ENCODE measurements at regions not wholly inside any gene's neighbourhood (a gene's known extent, or its start where the extent isn't known, plus 50 kb on each side); places are given as distances from the start of the nearest gene placed in this dataset.
"Not testable (repeated sequence)": the region's sequence is repeated elsewhere in the genome, so short reads cannot be mapped to it uniquely, and the experiment has no call there.

DNA sequence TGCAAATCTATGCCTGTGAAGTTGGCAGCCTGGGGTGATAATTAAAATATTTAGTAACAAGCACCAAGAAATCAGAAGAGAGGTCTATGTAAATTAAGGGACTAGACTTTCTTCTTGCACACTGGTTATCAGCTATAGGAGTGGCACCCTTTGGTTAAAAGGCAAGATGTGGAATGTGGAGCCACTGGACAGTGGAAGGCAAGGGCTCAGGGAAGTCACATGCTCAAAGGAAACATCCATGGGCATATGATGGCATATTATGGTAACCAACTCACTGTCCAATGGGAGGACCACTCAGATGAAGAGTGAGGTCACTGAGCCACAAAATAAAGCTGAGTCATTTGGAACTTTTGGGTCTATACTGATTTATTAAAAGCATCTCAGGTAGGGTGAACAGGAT lies 165.6 kb upstream of the PRICKLE2 start:
- DNase-seq (ENCODE audit: low read depth) = peak; percentile 3

GRCh38 chr3:64388886-64389285 lies 163.6 kb upstream of the PRICKLE2 start:
- peak; percentile 18 for DNase-seq (ENCODE audit: low read depth)

GRCh38 chr3:64387688-64388087 lies 162.4 kb upstream of the PRICKLE2 start:
- DNase-seq (ENCODE audit: low read depth) = no peak

DNA sequence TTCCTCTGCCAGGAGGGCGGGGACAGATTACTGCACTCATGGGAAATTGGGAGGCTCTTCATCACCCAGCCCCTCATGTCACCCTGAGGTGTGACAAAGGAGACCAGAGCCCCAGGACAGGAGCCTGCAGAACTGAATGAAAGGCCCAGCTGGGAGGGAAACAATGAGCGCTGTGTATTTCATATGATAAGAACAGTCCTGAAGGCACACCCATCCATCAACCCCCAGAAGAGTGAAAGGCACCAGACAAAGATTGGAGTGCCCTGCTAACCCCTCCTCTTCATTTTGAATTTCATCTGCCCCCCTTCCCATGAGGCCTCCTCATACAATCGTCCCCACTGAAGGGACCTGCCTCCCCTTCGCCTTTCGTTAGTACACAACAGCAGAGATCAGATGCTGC lies 160.0 kb upstream of the PRICKLE2 start:
- DNase-seq (ENCODE audit: low read depth) = no peak

GRCh38 chr3:64384561-64384960 lies 159.3 kb upstream of the PRICKLE2 start:
- no peak for DNase-seq (ENCODE audit: low read depth)

DNA sequence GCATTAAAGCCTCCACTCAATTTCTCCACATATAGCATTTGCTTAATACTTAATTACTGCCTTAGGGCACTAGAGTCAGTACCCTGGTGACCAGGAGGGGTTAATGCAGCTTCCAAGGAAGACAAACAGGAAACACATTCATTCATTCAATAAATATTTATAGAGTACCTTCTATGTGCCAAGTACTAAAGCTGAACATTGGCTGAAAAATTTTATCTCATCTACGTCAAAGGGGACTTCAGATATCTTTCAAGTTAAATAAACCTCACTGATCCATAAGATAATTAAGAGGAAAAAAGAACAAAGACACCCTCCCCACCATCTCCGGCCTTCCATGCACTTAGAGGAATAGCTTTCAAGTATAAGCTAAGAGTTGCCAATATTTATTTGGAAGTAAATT lies 156.9 kb upstream of the PRICKLE2 start:
- no peak for DNase-seq (ENCODE audit: low read depth)

DNA sequence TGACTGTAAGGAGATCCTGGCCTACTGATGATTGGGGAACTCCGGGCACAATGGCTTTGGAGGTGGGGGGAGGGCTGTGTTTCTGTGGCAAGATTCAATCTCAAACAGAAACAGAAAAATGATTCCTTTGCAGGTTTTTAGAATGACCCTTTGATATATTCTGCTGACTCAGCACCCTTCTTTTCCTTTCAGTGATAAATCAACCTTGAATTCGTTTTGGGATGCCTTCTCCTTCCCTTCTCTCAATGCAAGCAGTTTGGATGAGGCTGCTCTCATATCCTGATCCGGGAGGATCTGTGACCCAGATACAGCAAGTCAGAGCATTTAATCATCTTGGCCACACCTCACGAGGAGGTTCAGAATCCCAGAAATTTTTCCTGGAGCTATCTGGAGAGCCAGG lies 156.1 kb upstream of the PRICKLE2 start:
- DNase-seq (ENCODE audit: low read depth) = no peak

DNA sequence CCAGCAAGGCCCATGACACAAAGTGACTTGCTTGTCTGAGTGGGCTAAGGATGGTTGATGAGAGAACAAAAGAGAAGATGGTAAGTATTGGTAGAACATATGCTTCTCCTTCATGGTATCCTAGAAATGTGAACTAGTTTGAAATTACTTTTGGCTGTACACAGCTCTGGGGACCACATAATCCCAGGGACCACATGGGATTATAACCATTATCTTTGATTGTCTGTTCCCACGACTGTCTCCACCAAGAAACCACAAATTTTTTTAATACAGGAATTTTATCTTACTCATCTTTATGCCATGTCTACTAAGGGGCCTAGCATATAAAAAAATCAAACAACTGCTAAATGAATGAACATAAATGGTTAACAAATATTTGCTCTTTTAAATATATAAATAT lies 155.3 kb upstream of the PRICKLE2 start:
- no peak for DNase-seq (ENCODE audit: low read depth)

- no peak for DNase-seq (ENCODE audit: low read depth)
These were observed 154.0 kb upstream of the PRICKLE2 start for GRCh38 chr3:64379221-64379620.

DNA sequence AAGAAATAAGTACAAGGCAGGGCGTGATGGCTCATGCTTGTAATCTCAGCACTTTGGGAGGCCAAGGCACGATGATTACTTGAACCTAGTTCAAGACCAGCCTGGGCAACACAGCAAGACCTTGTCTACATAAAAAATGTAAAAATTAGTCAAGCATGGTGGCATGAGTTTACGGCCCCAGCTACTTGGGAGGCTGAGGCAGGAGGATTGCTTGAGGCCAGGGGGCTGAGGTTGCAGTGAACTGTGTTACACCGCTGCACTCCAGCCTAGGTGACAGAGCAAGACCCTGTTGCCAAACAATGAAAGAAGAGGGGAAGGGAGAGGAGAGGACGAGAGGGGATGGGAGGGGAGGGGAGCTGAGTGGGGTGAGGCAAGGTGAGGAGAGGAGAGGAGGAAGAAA lies 152.7 kb upstream of the PRICKLE2 start:
- DNase-seq (ENCODE audit: low read depth) = no peak

GRCh38 chr3:64375737-64376136 lies 150.5 kb upstream of the PRICKLE2 start:
- no peak for DNase-seq (ENCODE audit: low read depth)

DNA sequence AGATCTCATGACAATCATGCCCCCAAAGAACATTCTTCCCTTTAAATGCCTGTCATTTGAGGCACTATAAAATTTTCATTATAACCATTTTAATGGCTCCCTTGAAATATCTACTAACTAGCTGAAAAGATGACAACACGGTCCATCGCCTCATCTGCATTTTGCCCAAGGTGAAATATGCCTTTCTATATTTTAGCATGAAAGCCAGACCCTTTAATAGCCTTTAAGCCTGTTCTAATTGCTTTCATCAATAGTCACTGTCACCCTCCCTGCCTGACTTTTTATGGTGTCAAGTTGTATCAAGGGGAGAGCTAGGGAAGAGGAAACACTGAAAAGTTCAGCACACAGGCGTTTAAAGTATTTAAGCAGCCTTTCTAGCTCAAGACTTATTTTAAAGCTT lies 144.1 kb upstream of the PRICKLE2 start:
- no peak for DNase-seq (ENCODE audit: low read depth)

DNA sequence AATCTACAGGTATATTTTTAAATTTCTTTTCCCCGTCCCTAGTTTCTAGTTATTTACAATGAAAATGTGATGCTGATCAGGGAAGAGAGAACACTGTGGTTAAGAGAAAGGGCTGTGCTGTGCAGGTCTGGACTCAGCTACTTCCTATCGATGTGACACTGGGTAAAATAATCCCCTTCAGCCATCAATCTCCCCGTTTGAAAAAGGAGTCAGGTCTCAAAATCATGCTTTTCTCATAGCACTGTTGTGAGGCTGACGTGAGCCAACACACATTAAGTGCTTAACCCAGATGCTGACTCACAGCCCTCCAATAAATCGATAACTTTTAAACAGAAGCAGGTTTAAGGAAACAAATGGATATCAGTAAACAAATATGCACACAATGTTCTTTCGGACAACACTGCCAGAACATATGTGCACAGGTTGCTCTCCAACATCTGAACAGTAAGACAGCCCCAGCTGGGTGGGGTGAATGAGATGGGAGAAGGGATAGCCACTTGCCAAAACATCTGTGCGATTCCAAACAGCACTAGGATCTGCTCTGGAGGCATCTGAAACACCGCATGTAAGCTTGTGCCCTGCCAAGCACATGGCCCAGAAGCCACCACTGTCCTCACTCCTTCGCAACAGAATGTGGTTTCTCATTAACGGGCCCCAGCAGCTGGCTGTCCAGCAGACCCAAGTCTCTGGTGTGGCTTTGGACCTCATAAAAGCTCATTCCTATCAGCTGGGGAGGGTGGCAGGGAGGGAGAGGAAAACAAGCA lies 143.2 kb upstream of the PRICKLE2 start:
- DNase-seq (ENCODE audit: low read depth) = no peak

DNA sequence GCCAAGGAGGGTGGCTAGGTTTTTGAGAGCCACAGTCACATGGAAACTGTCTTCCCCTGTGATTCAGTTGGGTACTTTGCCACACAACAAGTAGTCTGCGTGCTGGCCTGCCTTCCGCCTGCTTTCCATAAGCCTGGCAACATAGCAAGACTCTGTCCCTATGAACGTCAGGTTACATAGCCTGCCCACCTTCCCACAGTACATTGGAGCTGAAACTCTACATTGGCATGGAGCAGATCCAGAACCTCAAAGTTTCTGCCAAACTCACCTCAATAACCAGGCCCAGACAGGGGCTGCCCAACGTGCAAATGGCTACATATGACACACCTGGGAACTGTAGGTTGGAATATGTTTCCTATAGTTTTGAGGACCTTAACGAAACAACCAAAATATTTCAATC lies 140.6 kb upstream of the PRICKLE2 start:
- no peak for DNase-seq (ENCODE audit: low read depth)

DNA sequence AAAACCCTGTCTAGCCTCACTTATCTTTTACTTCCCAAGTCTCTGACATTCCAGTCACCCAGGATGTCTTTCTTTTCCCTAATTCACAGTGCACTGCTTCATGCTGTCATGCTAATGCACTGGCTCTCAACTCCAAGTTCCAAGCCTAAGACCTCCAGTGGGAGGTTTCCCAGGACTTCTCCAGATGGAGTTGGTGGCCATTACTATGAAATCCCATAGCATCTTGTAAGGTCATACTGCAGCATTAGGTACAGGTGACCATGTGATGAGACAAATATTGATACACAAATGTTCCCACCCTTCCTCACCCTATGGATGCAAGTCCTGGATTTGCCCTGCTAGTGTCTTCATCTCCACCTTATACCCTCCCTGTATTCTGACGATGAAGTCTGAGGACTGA lies 138.6 kb upstream of the PRICKLE2 start:
- no peak for DNase-seq (ENCODE audit: low read depth)

DNA sequence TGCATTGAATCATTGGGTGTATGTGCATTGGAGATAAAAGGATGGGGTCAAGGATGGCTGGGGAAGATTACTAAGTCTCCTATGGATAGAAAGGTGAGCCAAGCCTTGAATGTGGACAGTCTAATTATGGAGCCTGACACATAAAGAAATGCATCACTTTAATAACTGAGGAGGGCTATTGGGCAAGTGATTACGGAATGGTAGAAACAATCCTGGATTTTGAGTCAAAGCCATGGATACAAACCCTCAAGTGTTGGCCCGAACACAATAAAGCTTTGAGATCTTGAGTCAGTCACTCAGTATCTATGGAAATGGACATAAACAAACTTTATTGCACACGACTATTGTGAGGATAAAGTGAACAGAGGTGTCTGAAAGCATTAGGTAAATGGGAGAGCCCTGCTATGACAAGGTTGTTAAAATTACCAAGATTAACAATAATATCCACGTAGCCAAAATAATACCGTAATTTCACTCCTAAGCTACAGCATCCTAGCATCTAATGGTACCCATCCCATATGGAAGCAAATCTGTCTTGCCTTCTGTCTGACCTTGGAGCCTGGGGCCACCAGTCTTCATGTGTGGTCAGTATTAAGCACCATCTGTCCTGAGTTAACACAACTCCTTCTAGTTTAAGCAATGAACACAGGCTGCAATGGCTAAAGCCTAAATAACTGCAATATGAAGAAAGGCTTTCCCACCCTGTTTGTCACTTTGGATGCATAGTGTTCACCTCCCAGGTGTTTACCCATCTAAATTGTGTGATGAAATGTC lies 136.9 kb upstream of the PRICKLE2 start:
- peak; percentile 51 for DNase-seq (ENCODE audit: low read depth)

- not testable (repeated sequence) for DNase-seq (ENCODE audit: low read depth)
These were observed 135.8 kb upstream of the PRICKLE2 start for GRCh38 chr3:64361036-64361435.

GRCh38 chr3:64360280-64360679 lies 135.0 kb upstream of the PRICKLE2 start:
- no peak for DNase-seq (ENCODE audit: low read depth)

DNA sequence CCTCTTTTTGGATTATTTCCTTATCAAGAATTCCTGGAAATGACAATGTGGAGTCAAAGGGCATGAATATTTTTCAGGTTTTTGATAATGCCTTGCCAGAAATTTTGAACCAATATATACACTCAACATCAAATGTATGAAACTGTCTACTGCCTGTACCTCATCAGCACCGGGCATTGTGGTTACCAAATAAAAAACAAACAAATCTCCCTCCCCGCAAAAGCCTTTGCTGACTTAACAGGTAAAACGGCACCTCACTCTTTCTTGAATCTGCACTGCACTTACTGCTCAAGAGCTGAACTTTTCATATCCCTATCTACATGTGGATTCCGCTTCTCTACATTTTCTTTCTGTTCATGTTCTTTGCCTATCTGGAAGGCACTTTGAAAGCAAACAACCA lies 134.5 kb upstream of the PRICKLE2 start:
- DNase-seq (ENCODE audit: low read depth) = no peak

DNA sequence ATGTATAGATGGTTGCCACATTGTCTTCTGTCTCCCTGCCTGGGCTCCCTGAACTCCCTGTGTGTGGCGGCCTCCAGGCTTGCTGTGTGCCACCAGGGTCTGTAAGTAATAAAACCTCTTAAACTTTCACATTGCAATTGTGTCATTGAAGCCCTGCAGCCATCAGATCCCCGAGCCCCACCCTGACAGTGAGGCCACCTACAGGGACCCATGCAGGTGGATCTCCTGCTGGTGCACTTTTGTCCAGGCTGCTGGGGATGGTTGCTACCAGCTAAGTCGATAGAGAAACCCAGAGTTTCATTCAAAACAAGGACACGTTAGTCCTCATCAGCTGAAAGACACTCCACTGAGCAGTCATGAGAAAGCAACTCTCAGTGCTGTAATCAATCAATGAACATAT lies 133.6 kb upstream of the PRICKLE2 start:
- no peak for DNase-seq (ENCODE audit: low read depth)

DNA sequence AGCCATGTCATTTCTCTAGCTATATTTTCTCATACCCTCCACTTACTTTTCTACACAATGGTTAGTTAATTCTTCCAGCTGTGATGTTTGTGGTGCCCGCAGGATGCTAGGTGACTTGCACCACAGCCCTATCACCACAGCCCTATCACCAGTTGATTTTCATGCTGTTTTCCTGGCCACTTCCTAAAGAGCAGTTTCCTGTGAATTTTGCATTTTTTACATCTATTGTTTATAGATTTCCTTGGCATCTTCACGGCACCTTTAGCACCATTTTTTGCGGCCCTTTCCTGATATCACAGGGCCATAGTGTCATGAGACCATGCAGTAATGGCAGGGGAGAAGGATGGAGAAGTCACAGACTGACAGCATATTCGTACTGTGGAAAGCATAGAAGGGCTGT lies 132.9 kb upstream of the PRICKLE2 start:
- no peak for DNase-seq (ENCODE audit: low read depth)

- DNase-seq (ENCODE audit: low read depth) = no peak
These were observed 132.2 kb upstream of the PRICKLE2 start for GRCh38 chr3:64357481-64357880.

DNA sequence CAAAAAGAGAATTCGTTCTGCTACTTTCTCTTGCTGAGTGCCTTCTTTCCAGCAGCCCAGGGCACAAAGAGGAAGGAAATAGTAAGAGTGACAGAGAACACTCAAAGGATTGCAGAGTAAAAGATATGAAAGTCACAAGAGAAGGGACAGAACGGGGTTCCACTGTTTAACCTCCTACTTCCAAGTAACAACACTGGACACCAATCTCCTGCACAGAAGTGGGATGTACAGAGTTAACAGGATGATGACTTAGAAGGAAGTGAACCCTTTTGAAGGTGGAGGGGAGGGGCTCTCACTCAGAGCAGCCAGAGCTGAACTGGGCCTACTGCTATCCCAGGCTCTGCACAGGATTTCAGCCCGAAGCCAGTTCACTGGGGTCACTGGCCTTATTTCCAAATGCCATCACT lies 130.1 kb upstream of the PRICKLE2 start:
- DNase-seq (ENCODE audit: low read depth) = peak; percentile 66

Data from HT1080 (cell line).